Right lobe of liver (tissue), 4 donors: ENCODE measurements at regions not wholly inside any gene's neighbourhood (a gene's known extent, or its start where the extent isn't known, plus 50 kb on each side); places are given as distances from the start of the nearest gene placed in this dataset.

Experiments
- CTCF ChIP-seq, 4 donors: fragments of 200-600 bp in 3 of 4; fragments of 450-650 bp in 1 of 4; IDR thresholded peaks; one replicate each; pipeline versions ENCODE4 v1.5.1 to v1.8.0; 2016 to 2022; ENCODE audit warnings: antibody characterized with exemption in 4 of 4, mild to moderate bottlenecking in 2 of 4
- POLR2A ChIP-seq: fragments of 450-650 bp; IDR thresholded peaks from one replicate; pipeline ENCODE4 v1.6.1; 2017; ENCODE audit warnings: antibody characterized with exemption, mild to moderate bottlenecking
- donor health status: DM: no; HTN: no; CAD: no.
- donor health status: DM: no; HTN: no; CAD: no.
- donor health status: DM: no; HTN: yes; CAD: no.

GRCh38 chr3:16658004-16658924, 53.0 kb upstream of the DAZL start:
- no peak for TF ChIP-seq CTCF (IDR thresholded peaks at IDR 0.05)
- TF ChIP-seq POLR2A, result no peak
